IMR-90 (cell line): ENCODE measurements at regions not wholly inside any gene's neighbourhood (a gene's known extent, or its start where the extent isn't known, plus 50 kb on each side); places are given as distances from the start of the nearest gene placed in this dataset.

Experiments used
- ATAC-seq: fragments of 200-7000 bp; cut with Tn5 transposase; 2 replicates; pipeline ENCODE4 v1.9.1; 2020; ENCODE audit warnings: low read depth, mild to moderate bottlenecking, moderate library complexity
- BruUV-seq: library from RNA; stranded (reverse); fragments of 400-500 nt; replicated peaks from 2 replicates; lab custom pipeline; 2021; lab: Mats Ljungman, UMichigan
- CTCF ChIA-PET: fragments of 300-600 bp; formaldehyde crosslinking; extraction: SDS; loops from one replicate; lab custom pipeline; 2021; ENCODE audit warnings: antibody characterized with exemption; lab: Yijun Ruan, JAX
- POLR2A ChIA-PET: fragments of 300-600 bp; sonication (Branson Sonifier 250); formaldehyde crosslinking; loops from one replicate; lab custom pipeline; 2022; ENCODE audit warnings: antibody characterized with exemption; ENCODE audit not compliant: unreplicated experiment; lab: Charles Lee
- DNase-seq: peaks from one replicate; pipeline ENCODE4 v3.0.0; 2013
- H2AFZ ChIP-seq: replicated peaks from 2 replicates; pipeline ENCODE3; 2013; ENCODE audit warnings: low read length, mild to moderate bottlenecking; ENCODE audit not compliant: poor library complexity
- H2AK5ac ChIP-seq: 2 replicates; pipeline ENCODE4 v1.6.1; 2013; ENCODE audit warnings: low read depth, low read length, inconsistent platforms
- H2AK9ac ChIP-seq: replicated peaks from 2 replicates; pipeline ENCODE3; 2013; ENCODE audit warnings: mild to moderate bottlenecking, low read depth, low read length, moderate library complexity; ENCODE audit not compliant: poor library complexity
- H2BK120ac ChIP-seq: 2 replicates; pipeline ENCODE4 v1.6.1; 2013; ENCODE audit warnings: low read depth, low read length, inconsistent platforms
- H2BK15ac ChIP-seq: 3 replicates; pipeline ENCODE4 v1.6.1; 2013; ENCODE audit warnings: low read depth, low read length, inconsistent platforms
- H2BK20ac ChIP-seq: 2 replicates; pipeline ENCODE4 v1.6.1; 2013; ENCODE audit warnings: low read depth, mild to moderate bottlenecking, inconsistent platforms, low read length, moderate library complexity
- H2BK5ac ChIP-seq: 2 replicates; pipeline ENCODE4 v1.6.1; 2013; ENCODE audit warnings: mild to moderate bottlenecking, low read depth, low read length, inconsistent platforms; ENCODE audit not compliant: poor library complexity, severe bottlenecking
- H3K14ac ChIP-seq: replicated peaks from 2 replicates; pipeline ENCODE4 v1.6.1; 2013; ENCODE audit warnings: low read depth, low read length, inconsistent platforms
- H3K18ac ChIP-seq: 2 replicates; pipeline ENCODE4 v1.6.1; 2013; ENCODE audit warnings: low read depth, low read length, control low read depth
- H3K23ac ChIP-seq: 2 replicates; pipeline ENCODE4 v1.6.1; 2013; ENCODE audit warnings: low read depth, low read length, inconsistent platforms
- H3K27ac ChIP-seq: 2 replicates; pipeline ENCODE4 v1.5.1; 2013; ENCODE audit warnings: mild to moderate bottlenecking, control low read depth, low read length; ENCODE audit not compliant: insufficient read depth
- H3K27me3 ChIP-seq: 2 replicates; pipeline ENCODE4 v1.6.1; 2013; ENCODE audit warnings: low read length; ENCODE audit not compliant: control insufficient read depth, insufficient read depth
- H3K36me3 ChIP-seq: 2 replicates; pipeline ENCODE4 v1.6.1; 2013; ENCODE audit warnings: low read length, mixed read lengths; ENCODE audit not compliant: control insufficient read depth, insufficient read depth
- H3K4ac ChIP-seq: 2 replicates; pipeline ENCODE4 v1.6.1; 2013; ENCODE audit warnings: low read depth, low read length, inconsistent platforms
- H3K4me1 ChIP-seq: 2 replicates; pipeline ENCODE4 v1.6.1; 2013; ENCODE audit warnings: low read length, mixed read lengths; ENCODE audit not compliant: control insufficient read depth, insufficient read depth
- H3K4me2 ChIP-seq: 2 replicates; pipeline ENCODE4 v1.6.1; 2013; ENCODE audit warnings: low read depth, mild to moderate bottlenecking, control low read depth, low read length, moderate library complexity
- H3K4me3 ChIP-seq: 2 replicates; pipeline ENCODE4 v1.5.1; 2013; ENCODE audit warnings: low read depth, mild to moderate bottlenecking, control low read depth, low read length, moderate library complexity; ENCODE audit not compliant: insufficient read depth
- H3K56ac ChIP-seq: 2 replicates; pipeline ENCODE4 v1.6.1; 2013; ENCODE audit warnings: low read length, inconsistent platforms; ENCODE audit not compliant: insufficient read depth; ENCODE audit errors: extremely low read depth
- H3K79me1 ChIP-seq, 2 experiments: 2 replicates each; pipeline ENCODE4 v1.6.1; 2013; ENCODE audit warnings: low read length in 2 of 2, inconsistent platforms in 1 of 2, low read depth in 1 of 2
- H3K9ac ChIP-seq: 2 replicates; pipeline ENCODE4 v1.6.1; 2013; ENCODE audit warnings: low read depth, low read length, control low read depth
- H3K9me1 ChIP-seq: 2 replicates; pipeline ENCODE4 v1.6.1; 2013; ENCODE audit warnings: low read length, inconsistent platforms; ENCODE audit not compliant: insufficient read depth
- H3K9me3 ChIP-seq: 2 replicates; pipeline ENCODE4 v1.6.1; 2013; ENCODE audit warnings: low read length; ENCODE audit not compliant: control insufficient read depth, insufficient read depth
- H4K20me1 ChIP-seq: 2 replicates; pipeline ENCODE4 v1.6.1; 2013; ENCODE audit warnings: low read length, inconsistent platforms; ENCODE audit not compliant: insufficient read depth
- H4K5ac ChIP-seq: 2 replicates; pipeline ENCODE4 v1.6.1; 2013; ENCODE audit warnings: mild to moderate bottlenecking, low read depth, low read length, control low read depth
- H4K8ac ChIP-seq, 2 experiments: 2 replicates each; pipeline ENCODE4 v1.6.1; 2013; ENCODE audit warnings: low read depth in 2 of 2, low read length in 2 of 2, control low read depth in 1 of 2, inconsistent platforms in 1 of 2
- H4K91ac ChIP-seq: 2 replicates; pipeline ENCODE4 v1.6.1; 2013; ENCODE audit warnings: low read depth, low read length, inconsistent platforms; ENCODE audit not compliant: insufficient read depth
- ELK1 ChIP-seq: fragments of 150-350 bp; IDR thresholded peaks from 2 replicates; pipeline ENCODE4 v1.6.1; 2016; ENCODE audit warnings: low read depth, mild to moderate bottlenecking, low read length, moderate library complexity, borderline replicate concordance
- MAFK ChIP-seq: IDR thresholded peaks from 2 replicates; pipeline ENCODE4 v1.6.1; 2012; ENCODE audit warnings: low read depth, low read length, improper control_type of control experiment
- WGBS, 2 experiments: methylation state at CpG; one replicate each; pipeline versions ENCODE4 v1.1.5 to v1.1.7; 2013; ENCODE audit warnings: missing lambda C conversion rate in 2 of 2; ENCODE audit not compliant: insufficient read length in 1 of 2; ENCODE audit errors: extremely low coverage in 2 of 2; 5-methylcytosine and 5-hydroxymethylcytosine counted together
- dilution Hi-C: fragments of 300-500 bp; cut with HindIII; formaldehyde crosslinking; loops from one replicate; pipeline ENCODE4 v1.14.3; 2018; ENCODE audit warnings: low sequenced_read_pairs; ENCODE audit not compliant: unreplicated experiment
- in situ Hi-C: fragments of 300-500 bp; cut with MboI; formaldehyde crosslinking; loops from 3 replicates; pipeline ENCODE4 v1.14.3; 2019; ENCODE audit warnings: low sequenced_read_pairs, inconsistent platforms, mixed read lengths
- intact Hi-C: fragments of 100-400 bp; cut with micrococcal nuclease; formaldehyde crosslinking; loops from 2 replicates; pipeline ENCODE4 v1.10.0; 2022

GRCh38 chr9:88258024-88258423 is 119.7 kb upstream of the SPATA31C2 start:
- Histone ChIP-seq H3K27ac (no peak overlapping the region), H3K27me3 (no peaks in the 10 kb centered on the region; the same call in 1 of the 2 replicates), H3K9me1 (no peaks in the 10 kb centered on the region), H3K4me1 (peaks cover 5% of the 10 kb centered on the region), H3K56ac (no peak overlapping the region), H2AK5ac (no peak overlapping the region), H3K4ac (no peak overlapping the region), H4K20me1 (no peaks in the 10 kb centered on the region), H2BK15ac (no peak overlapping the region), H3K9ac (no peak overlapping the region), H3K18ac (no peak overlapping the region), H2AFZ (no peak overlapping the region), H4K5ac (no peak overlapping the region), H3K36me3 (no peaks in the 10 kb centered on the region), H3K4me2 (no peak overlapping the region), H2AK9ac (no peak overlapping the region), H3K4me3 (no peak overlapping the region), H3K23ac (no peak overlapping the region), H2BK5ac (no peak overlapping the region), H3K9me3 (peaks cover 2% of the 10 kb centered on the region; the same call in 1 of the 2 replicates), H3K14ac (no peak overlapping the region), H2BK120ac (no peak overlapping the region), H4K91ac (no peak overlapping the region), H4K8ac (no peak overlapping the region), H3K79me1 (no peaks in the 10 kb centered on the region), H2BK20ac (no peak overlapping the region)
- intact Hi-C loops (no loop called here), in situ Hi-C loops (no loop called here), dilution Hi-C loops (no loop called here)
- ATAC-seq, result peak; percentile 87
- peak; percentile 71 for DNase-seq
- CTCF ChIA-PET, result no interaction called here
- no TSS peak for BruUV-seq
- TF ChIP-seq ELK1, result no peak
- TF ChIP-seq MAFK, result peak; percentile 88
- POLR2A ChIA-PET, result no interaction called here
- no CpG with 5 or more reads among the region's 2 CpGs for WGBS, 2 experiments
